ENCODE measurements at regions not wholly inside any gene's neighbourhood (a gene's known extent, or its start where the extent isn't known, plus 50 kb on each side); places are given as distances from the start of the nearest gene placed in this dataset.

- TF ChIP-seq CTCF (IDR thresholded peaks at IDR 0.05), result no peak
- no peak for TF ChIP-seq POLR2A (IDR thresholded peaks at IDR 0.05)
- H3K27ac ChIP-seq, result no peak overlapping the region
- H3K27me3 ChIP-seq, result peaks cover 0 to 10% (median 0%) of the 10 kb centered on the region in 9 donors
- intact Hi-C loops (cut with DNase I), result no loop called here
- ATAC-seq (no peak), DNase-seq (no peak)
- H3K36me3 ChIP-seq, result no peaks in the 10 kb centered on the region
- no peak overlapping the region for H3K4me3 ChIP-seq
- H3K9me3 ChIP-seq, result no peaks in the 10 kb centered on the region
- 52 to 59% (median 57%) methylated on average over 2 of the region's 2 CpGs for WGBS, 4 donors
- H3K4me1 ChIP-seq, result no peaks in the 10 kb centered on the region
Measured at GRCh38 chr17:33908363-33909064, 346.6 kb upstream of the CCL2 start.

GRCh38 chr17:33910200-33910857 is 344.8 kb upstream of the CCL2 start:
- TF ChIP-seq POLR2A (IDR thresholded peaks at IDR 0.05) (no peak), CTCF (IDR thresholded peaks at IDR 0.05) (no peak)
- Histone ChIP-seq H3K4me1 (no peaks in the 10 kb centered on the region), H3K27ac (no peak overlapping the region), H3K4me3 (no peak overlapping the region), H3K36me3 (no peaks in the 10 kb centered on the region), H3K27me3 (peaks cover 0 to 10% (median 0%) of the 10 kb centered on the region in 9 donors), H3K9me3 (no peaks in the 10 kb centered on the region)
- ATAC-seq (no peak), DNase-seq (no peak)
- intact Hi-C loops (cut with DNase I), result loop anchor here in 1 of 10 donors (10.0 kb wide), 1 partner anchor 484 kb away; no protein-coding TSS in a partner anchor
- 84 to 97% (median 88%) methylated on average over 2 of the region's 2 CpGs for WGBS, 4 donors

- Histone ChIP-seq H3K27me3 (peaks cover 0 to 6% (median 0%) of the 10 kb centered on the region in 9 donors), H3K27ac (no peak overlapping the region), H3K9me3 (no peaks in the 10 kb centered on the region), H3K36me3 (no peaks in the 10 kb centered on the region), H3K4me1 (no peaks in the 10 kb centered on the region), H3K4me3 (no peak overlapping the region)
- 68 to 77% (median 73%) methylated on average over 4 of the region's 4 CpGs for WGBS, 4 donors
- intact Hi-C loops (cut with DNase I), result loop anchor here in 1 of 10 donors (10.0 kb wide), 1 partner anchor 481 kb away; no protein-coding TSS in a partner anchor
- no peak for TF ChIP-seq CTCF (IDR thresholded peaks at IDR 0.05)
- no peak for TF ChIP-seq POLR2A (IDR thresholded peaks at IDR 0.05)
- DNase-seq (no peak), ATAC-seq (no peak)
Measured at GRCh38 chr17:33914125-33914524, 341.0 kb upstream of the CCL2 start.

- intact Hi-C loops (cut with DNase I), result loop anchor here in 1 of 10 donors (10.0 kb wide), 1 partner anchor 242 kb away; no protein-coding TSS in a partner anchor
- Histone ChIP-seq H3K27me3 (peaks cover 0 to 32% (median 0%) of the 10 kb centered on the region in 9 donors), H3K27ac (no peak overlapping the region), H3K36me3 (no peaks in the 10 kb centered on the region), H3K9me3 (no peaks in the 10 kb centered on the region), H3K4me3 (no peak overlapping the region), H3K4me1 (no peaks in the 10 kb centered on the region)
- no peak for ATAC-seq
- WGBS, 4 donors, result 58 to 82% (median 68%) methylated on average over 4 of the region's 4 CpGs
- DNase-seq, result no peak
- TF ChIP-seq CTCF (IDR thresholded peaks at IDR 0.05), result no peak
- TF ChIP-seq POLR2A (IDR thresholded peaks at IDR 0.05), result no peak
Measured at GRCh38 chr17:33922971-33923370, 332.1 kb upstream of the CCL2 start.

Measured in heart left ventricle (tissue), 16 donors.